Body of pancreas (tissue), 4 donors: ENCODE measurements at regions not wholly inside any gene's neighbourhood (a gene's known extent, or its start where the extent isn't known, plus 50 kb on each side); places are given as distances from the start of the nearest gene placed in this dataset.

Source experiments
- CTCF ChIP-seq, 7 experiments: fragments of 450-650 bp in 4 of 7; fragments of 200-600 bp in 3 of 7; sonication (generic) in 3 of 7; IDR thresholded peaks; one replicate each; pipeline ENCODE4 v1.5.1; 2016 to 2019; ENCODE audit warnings: antibody characterized with exemption in 7 of 7
- POLR2A ChIP-seq, 3 donors: fragments of 450-650 bp; IDR thresholded peaks; one replicate each; pipeline ENCODE4 v1.6.1; 2016; ENCODE audit warnings: antibody characterized with exemption in 3 of 3, mild to moderate bottlenecking in 2 of 3

DNA sequence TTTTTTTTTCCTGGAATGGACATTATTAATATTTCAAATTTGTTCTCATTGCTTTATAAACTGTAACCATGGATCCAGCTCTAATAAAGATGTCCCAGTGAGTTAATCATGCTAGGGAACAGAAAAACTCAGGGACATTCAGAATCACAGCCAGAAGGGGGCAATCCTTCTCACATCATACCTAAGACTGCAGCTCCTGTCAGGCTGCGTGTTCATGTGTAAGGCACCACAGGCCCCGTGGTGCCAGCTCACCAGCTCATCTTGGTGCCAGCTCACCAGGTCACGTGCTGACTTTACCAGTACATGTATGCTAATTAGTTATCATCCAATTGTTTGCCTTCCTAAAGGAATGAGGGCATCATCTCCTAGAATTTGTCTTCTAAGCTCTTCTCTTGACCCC is 84.7 kb upstream of the NEDD4L start:
- TF ChIP-seq POLR2A (IDR thresholded peaks at IDR 0.05) (no peak), CTCF (IDR thresholded peaks at IDR 0.05) (peak in 6 of 7 experiments; percentile 22 to 66 (median 45))
